ENCODE measurements at regions not wholly inside any gene's neighbourhood (a gene's known extent, or its start where the extent isn't known, plus 50 kb on each side); places are given as distances from the start of the nearest gene placed in this dataset.

DNA sequence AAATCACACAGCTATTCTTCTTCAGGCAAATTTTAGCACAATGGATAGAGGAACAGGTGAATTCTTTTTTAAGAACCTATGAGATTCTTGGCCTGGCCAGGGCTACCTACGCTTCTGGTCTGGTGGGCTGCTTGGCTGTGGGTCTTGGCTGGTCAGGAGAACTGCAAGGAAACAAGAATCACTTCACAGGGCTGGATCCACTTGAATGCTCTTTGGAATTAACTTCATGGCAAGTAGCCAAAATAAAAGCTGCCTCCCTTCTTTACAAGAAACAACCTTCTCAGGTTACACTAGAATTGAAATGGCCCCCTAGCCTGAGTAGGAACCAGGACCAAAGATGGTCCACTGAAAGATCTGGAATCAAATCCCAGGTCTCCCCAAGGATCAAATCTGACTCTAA lies 519.1 kb downstream of the IQCM start:
- Histone ChIP-seq H3K9me3 (no peaks in the 10 kb centered on the region), H3K4me1 (no peaks in the 10 kb centered on the region), H3K36me3 (ENCODE audit: control insufficient read depth, insufficient read depth, low read length) (no peaks in the 10 kb centered on the region), H3K27me3 (replicated peaks; ENCODE audit: control insufficient read depth, insufficient read depth, low read length) (no peaks in the 10 kb centered on the region), H3K4me3 (ENCODE audit: low read depth, low read length) (no peak overlapping the region)
- H3K4me3 Mint-ChIP-seq (ENCODE audit: unreplicated experiment): no peak overlapping the region
- H3K27ac Mint-ChIP-seq (ENCODE audit: unreplicated experiment): no peak overlapping the region
- H3K4me1 Mint-ChIP-seq (ENCODE audit: low read depth, unreplicated experiment): no peaks in the 10 kb centered on the region
- no peaks in the 10 kb centered on the region for H3K36me3 Mint-ChIP-seq (ENCODE audit: insufficient read depth, unreplicated experiment)
- TF ChIP-seq, protein P1, sequence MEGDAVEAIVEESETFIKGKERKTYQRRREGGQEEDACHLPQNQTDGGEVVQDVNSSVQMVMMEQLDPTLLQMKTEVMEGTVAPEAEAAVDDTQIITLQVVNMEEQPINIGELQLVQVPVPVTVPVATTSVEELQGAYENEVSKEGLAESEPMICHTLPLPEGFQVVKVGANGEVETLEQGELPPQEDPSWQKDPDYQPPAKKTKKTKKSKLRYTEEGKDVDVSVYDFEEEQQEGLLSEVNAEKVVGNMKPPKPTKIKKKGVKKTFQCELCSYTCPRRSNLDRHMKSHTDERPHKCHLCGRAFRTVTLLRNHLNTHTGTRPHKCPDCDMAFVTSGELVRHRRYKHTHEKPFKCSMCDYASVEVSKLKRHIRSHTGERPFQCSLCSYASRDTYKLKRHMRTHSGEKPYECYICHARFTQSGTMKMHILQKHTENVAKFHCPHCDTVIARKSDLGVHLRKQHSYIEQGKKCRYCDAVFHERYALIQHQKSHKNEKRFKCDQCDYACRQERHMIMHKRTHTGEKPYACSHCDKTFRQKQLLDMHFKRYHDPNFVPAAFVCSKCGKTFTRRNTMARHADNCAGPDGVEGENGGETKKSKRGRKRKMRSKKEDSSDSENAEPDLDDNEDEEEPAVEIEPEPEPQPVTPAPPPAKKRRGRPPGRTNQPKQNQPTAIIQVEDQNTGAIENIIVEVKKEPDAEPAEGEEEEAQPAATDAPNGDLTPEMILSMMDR (IDR thresholded peaks at IDR 0.05; ENCODE audit: insufficient read depth in 1 of 2, low read depth in 1 of 2, low read length in 1 of 2, severe bottlenecking in 1 of 2, unreplicated experiment in 1 of 2): no peak
- ChIA-PET CTCF (no interaction called here), POLR2A (no interaction called here)
- DNase-seq: no peak
- intact Hi-C loops (cut with micrococcal nuclease; ENCODE audit: unreplicated experiment): no loop called here
- no peaks in the 10 kb centered on the region for H3K9me3 Mint-ChIP-seq (ENCODE audit: unreplicated experiment)
- no TSS peak for BruUV-seq (replicated peaks)
- no peaks in the 10 kb centered on the region for H3K27me3 Mint-ChIP-seq (ENCODE audit: insufficient read depth, unreplicated experiment)

- CTCF ChIA-PET: no interaction called here
Observed at GRCh38 chr4:149296084-149296483, 519.6 kb downstream of the IQCM start.

DNA sequence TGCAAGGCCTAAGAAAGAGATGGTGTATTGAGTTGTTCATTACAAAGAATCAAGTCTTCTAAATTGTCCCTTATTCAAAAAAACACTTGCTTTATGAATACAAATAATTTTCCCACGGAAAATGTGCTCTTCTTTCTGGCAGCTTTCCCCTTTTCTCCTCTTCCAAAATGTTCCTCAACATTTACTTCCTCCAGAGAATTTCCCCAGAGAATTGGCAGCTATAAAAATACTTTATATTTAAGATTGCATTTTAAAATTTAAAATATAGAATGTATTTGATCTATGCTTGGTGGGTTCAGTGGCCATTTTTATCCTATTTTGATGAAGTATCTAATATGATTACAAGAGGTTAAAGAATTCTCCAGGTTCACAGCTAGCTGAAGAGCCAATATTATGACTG lies 521.0 kb downstream of the IQCM start:
- POLR2A ChIA-PET: no interaction called here
- CTCF ChIA-PET: no interaction called here
- no peaks in the 10 kb centered on the region for H3K27me3 ChIP-seq (replicated peaks; ENCODE audit: control insufficient read depth, insufficient read depth, low read length)
- H3K9me3 ChIP-seq: no peaks in the 10 kb centered on the region
- Mint-ChIP-seq H3K4me3 (ENCODE audit: unreplicated experiment) (no peak overlapping the region), H3K27ac (ENCODE audit: unreplicated experiment) (no peak overlapping the region), H3K9me3 (ENCODE audit: unreplicated experiment) (no peaks in the 10 kb centered on the region), H3K27me3 (ENCODE audit: insufficient read depth, unreplicated experiment) (no peaks in the 10 kb centered on the region), H3K36me3 (ENCODE audit: insufficient read depth, unreplicated experiment) (no peaks in the 10 kb centered on the region), H3K4me1 (ENCODE audit: low read depth, unreplicated experiment) (no peaks in the 10 kb centered on the region)
- no peak for DNase-seq
- H3K4me1 ChIP-seq: no peaks in the 10 kb centered on the region
- no TSS peak for BruUV-seq (replicated peaks)
- H3K4me3 ChIP-seq (ENCODE audit: low read depth, low read length): no peak overlapping the region
- no peaks in the 10 kb centered on the region for H3K36me3 ChIP-seq (ENCODE audit: control insufficient read depth, insufficient read depth, low read length)
- TF ChIP-seq, protein P1 (IDR thresholded peaks at IDR 0.05; ENCODE audit: insufficient read depth in 1 of 2, low read depth in 1 of 2, low read length in 1 of 2, severe bottlenecking in 1 of 2, unreplicated experiment in 1 of 2): no peak
- intact Hi-C loops (cut with micrococcal nuclease; ENCODE audit: unreplicated experiment): no loop called here

More at GRCh38 chr4:149296084-149296483, 519.6 kb downstream of the IQCM start:
- Mint-ChIP-seq H3K27ac (ENCODE audit: unreplicated experiment) (no peak overlapping the region), H3K27me3 (ENCODE audit: insufficient read depth, unreplicated experiment) (no peaks in the 10 kb centered on the region), H3K36me3 (ENCODE audit: insufficient read depth, unreplicated experiment) (no peaks in the 10 kb centered on the region), H3K4me1 (ENCODE audit: low read depth, unreplicated experiment) (no peaks in the 10 kb centered on the region), H3K9me3 (ENCODE audit: unreplicated experiment) (no peaks in the 10 kb centered on the region), H3K4me3 (ENCODE audit: unreplicated experiment) (no peak overlapping the region)
- DNase-seq: no peak
- no peaks in the 10 kb centered on the region for H3K27me3 ChIP-seq (replicated peaks; ENCODE audit: control insufficient read depth, insufficient read depth, low read length)
- BruUV-seq (replicated peaks): no TSS peak
- TF ChIP-seq, protein P1 (IDR thresholded peaks at IDR 0.05; ENCODE audit: insufficient read depth in 1 of 2, low read depth in 1 of 2, low read length in 1 of 2, severe bottlenecking in 1 of 2, unreplicated experiment in 1 of 2): no peak
- H3K36me3 ChIP-seq (ENCODE audit: control insufficient read depth, insufficient read depth, low read length): no peaks in the 10 kb centered on the region
- intact Hi-C loops (cut with micrococcal nuclease; ENCODE audit: unreplicated experiment): no loop called here
- no peak overlapping the region for H3K4me3 ChIP-seq (ENCODE audit: low read depth, low read length)
- no peaks in the 10 kb centered on the region for H3K4me1 ChIP-seq
- no peaks in the 10 kb centered on the region for H3K9me3 ChIP-seq
- POLR2A ChIA-PET: no interaction called here
